ENCODE measurements at regions not wholly inside any gene's neighbourhood (a gene's known extent, or its start where the extent isn't known, plus 50 kb on each side); places are given as distances from the start of the nearest gene placed in this dataset.

DNA sequence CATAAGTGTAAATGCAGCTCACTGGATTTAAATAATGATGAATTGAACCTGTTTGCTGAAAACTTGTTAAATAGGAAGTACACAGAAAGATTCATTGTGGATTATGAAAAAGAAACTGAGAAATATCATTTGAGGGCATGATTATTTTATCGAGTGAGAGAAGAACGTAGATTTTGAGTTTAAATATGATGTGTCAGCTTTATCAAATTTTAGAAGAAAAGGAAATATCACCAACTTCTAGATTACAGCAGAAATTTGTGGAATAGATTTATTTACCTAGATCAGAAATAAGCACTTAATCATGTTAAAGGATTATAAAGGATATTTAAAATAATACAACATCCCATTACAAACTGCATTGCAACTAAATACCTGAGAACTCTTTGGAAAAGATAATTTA lies 315.5 kb downstream of the ZPLD1 start:
- Histone ChIP-seq H3K36me3 (no peaks in the 10 kb centered on the region), H3K4me3 (no peak overlapping the region), H3K27ac (no peak overlapping the region), H3K4me1 (no peaks in the 10 kb centered on the region), H3K27me3 (no peaks in the 10 kb centered on the region), H3K9me3 (no peaks in the 10 kb centered on the region)
- no peak for DNase-seq (ENCODE audit: extremely low spot score in 2 of 2)
- intact Hi-C loops (cut with DNase I): no loop called here
- TF ChIP-seq, protein P1, sequence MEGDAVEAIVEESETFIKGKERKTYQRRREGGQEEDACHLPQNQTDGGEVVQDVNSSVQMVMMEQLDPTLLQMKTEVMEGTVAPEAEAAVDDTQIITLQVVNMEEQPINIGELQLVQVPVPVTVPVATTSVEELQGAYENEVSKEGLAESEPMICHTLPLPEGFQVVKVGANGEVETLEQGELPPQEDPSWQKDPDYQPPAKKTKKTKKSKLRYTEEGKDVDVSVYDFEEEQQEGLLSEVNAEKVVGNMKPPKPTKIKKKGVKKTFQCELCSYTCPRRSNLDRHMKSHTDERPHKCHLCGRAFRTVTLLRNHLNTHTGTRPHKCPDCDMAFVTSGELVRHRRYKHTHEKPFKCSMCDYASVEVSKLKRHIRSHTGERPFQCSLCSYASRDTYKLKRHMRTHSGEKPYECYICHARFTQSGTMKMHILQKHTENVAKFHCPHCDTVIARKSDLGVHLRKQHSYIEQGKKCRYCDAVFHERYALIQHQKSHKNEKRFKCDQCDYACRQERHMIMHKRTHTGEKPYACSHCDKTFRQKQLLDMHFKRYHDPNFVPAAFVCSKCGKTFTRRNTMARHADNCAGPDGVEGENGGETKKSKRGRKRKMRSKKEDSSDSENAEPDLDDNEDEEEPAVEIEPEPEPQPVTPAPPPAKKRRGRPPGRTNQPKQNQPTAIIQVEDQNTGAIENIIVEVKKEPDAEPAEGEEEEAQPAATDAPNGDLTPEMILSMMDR (IDR thresholded peaks at IDR 0.05): no peak
- TF ChIP-seq POLR2AphosphoS5 (IDR thresholded peaks at IDR 0.05; ENCODE audit: insufficient read depth in 1 of 2, low read depth in 1 of 2) (no peak), POLR2A (IDR thresholded peaks at IDR 0.05) (no peak)

DNA sequence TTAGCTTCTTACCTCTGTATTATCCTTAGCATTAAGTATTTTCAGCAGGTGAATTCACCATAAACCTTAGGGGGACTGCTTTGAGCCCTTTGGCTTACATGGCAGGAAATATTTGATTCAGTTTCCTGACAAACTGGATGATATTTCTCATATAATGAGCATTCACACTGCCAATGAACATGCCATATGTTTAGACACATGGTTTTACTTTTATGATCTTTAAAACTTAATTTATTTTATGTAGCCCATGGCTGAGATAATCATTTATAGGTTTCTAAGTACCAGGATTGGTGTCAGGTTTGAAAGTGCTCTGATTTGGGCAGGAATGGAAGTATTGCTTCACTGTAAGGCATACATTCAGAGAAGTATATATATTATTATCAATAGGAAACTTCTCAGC lies 319.1 kb downstream of the ZPLD1 start:
- H3K36me3 ChIP-seq: no peaks in the 10 kb centered on the region
- no peak for TF ChIP-seq POLR2AphosphoS5 (IDR thresholded peaks at IDR 0.05; ENCODE audit: insufficient read depth in 1 of 2, low read depth in 1 of 2)
- TF ChIP-seq, protein P1 (IDR thresholded peaks at IDR 0.05): no peak
- no peak for TF ChIP-seq POLR2A (IDR thresholded peaks at IDR 0.05)
- no peak overlapping the region for H3K4me3 ChIP-seq
- DNase-seq (ENCODE audit: extremely low spot score in 2 of 2): no peak
- H3K4me1 ChIP-seq: no peaks in the 10 kb centered on the region
- no peaks in the 10 kb centered on the region for H3K27me3 ChIP-seq
- no peaks in the 10 kb centered on the region for H3K9me3 ChIP-seq
- intact Hi-C loops (cut with DNase I): no loop called here
- no peak overlapping the region for H3K27ac ChIP-seq

DNA sequence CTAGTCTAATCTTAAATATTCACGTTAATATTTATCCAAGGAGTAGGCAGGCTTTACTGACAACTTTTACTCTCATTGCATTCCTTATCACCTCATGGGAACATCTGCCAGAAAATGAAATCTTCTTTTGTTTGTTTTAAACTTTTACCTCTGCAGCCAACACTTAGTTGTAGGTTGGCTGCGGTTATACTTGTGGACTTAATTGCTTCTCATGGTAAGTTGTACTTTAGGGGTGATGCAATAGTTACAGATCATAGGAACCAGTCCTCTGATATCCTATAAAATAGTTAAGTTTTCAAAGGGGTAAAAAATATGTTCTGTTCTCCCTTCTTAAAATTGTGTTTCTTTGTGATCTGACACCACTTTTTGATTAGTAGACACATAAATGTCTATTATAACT lies 321.9 kb downstream of the ZPLD1 start:
- Histone ChIP-seq H3K27me3 (no peaks in the 10 kb centered on the region), H3K9me3 (no peaks in the 10 kb centered on the region), H3K4me1 (no peaks in the 10 kb centered on the region), H3K27ac (no peak overlapping the region), H3K4me3 (no peak overlapping the region), H3K36me3 (no peaks in the 10 kb centered on the region)
- TF ChIP-seq, protein P1 (IDR thresholded peaks at IDR 0.05): no peak
- TF ChIP-seq POLR2AphosphoS5 (IDR thresholded peaks at IDR 0.05; ENCODE audit: insufficient read depth in 1 of 2, low read depth in 1 of 2) (no peak), POLR2A (IDR thresholded peaks at IDR 0.05) (no peak)
- no peak for DNase-seq (ENCODE audit: extremely low spot score in 2 of 2)
- intact Hi-C loops (cut with DNase I): no loop called here

DNA sequence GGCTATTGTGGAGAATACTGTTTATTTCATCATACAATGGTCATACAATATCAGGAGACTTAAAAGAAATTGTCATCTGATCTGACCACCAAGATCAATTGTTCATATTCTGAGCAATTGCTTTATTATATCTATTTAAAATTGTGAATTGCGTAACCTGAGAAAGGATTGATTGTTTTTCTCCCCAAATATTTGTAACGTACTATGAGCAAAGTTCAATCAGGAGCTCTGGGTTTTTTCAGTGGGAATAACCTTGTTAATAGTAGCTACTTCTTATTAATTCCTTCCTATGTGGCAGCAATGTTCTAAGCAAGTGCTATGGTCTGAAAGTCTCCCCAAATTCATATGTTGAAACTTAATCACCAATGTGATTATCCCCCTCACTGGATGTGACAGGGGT lies 323.1 kb downstream of the ZPLD1 start:
- intact Hi-C loops (cut with DNase I): no loop called here
- no peaks in the 10 kb centered on the region for H3K9me3 ChIP-seq
- TF ChIP-seq POLR2A (IDR thresholded peaks at IDR 0.05): no peak
- TF ChIP-seq, protein P1 (IDR thresholded peaks at IDR 0.05): no peak
- no peak for TF ChIP-seq POLR2AphosphoS5 (IDR thresholded peaks at IDR 0.05; ENCODE audit: insufficient read depth in 1 of 2, low read depth in 1 of 2)

DNA sequence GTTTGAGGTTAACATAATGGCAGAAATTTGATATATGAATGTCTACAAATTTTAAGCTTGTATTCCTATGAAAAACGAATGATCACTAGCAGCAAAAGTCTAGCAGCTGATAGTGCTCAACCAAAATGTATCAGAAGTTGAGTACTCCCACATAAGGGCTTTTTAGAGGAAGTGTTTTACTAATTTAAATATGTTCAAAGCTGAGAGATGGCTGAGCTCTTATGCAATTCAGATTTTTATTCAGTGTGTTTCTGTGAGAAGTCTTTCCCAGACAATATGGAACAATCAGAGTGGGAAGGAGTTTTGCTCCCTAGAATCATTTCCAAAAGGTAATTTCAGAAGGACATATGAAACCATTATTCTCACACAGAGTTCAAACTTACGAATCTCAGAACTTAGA lies 327.0 kb downstream of the ZPLD1 start:
- H3K9me3 ChIP-seq: no peaks in the 10 kb centered on the region
- no peaks in the 10 kb centered on the region for H3K36me3 ChIP-seq
- intact Hi-C loops (cut with DNase I): no loop called here
- TF ChIP-seq, protein P1 (IDR thresholded peaks at IDR 0.05): no peak
- TF ChIP-seq POLR2AphosphoS5 (IDR thresholded peaks at IDR 0.05; ENCODE audit: insufficient read depth in 1 of 2, low read depth in 1 of 2) (no peak), POLR2A (IDR thresholded peaks at IDR 0.05) (no peak)
- H3K4me3 ChIP-seq: no peak overlapping the region
- H3K4me1 ChIP-seq: no peaks in the 10 kb centered on the region
- H3K27ac ChIP-seq: no peak overlapping the region
- H3K27me3 ChIP-seq: no peaks in the 10 kb centered on the region
- no peak for DNase-seq (ENCODE audit: extremely low spot score in 2 of 2)

More for the DNA sequence above, 323.1 kb downstream of the ZPLD1 start:
- Histone ChIP-seq H3K36me3 (no peaks in the 10 kb centered on the region), H3K4me1 (no peaks in the 10 kb centered on the region), H3K4me3 (no peak overlapping the region), H3K27ac (no peak overlapping the region), H3K27me3 (no peaks in the 10 kb centered on the region)
- no peak for DNase-seq (ENCODE audit: extremely low spot score in 2 of 2)
